ENCODE measurements at regions not wholly inside any gene's neighbourhood (a gene's known extent, or its start where the extent isn't known, plus 50 kb on each side); places are given as distances from the start of the nearest gene placed in this dataset.

DNA sequence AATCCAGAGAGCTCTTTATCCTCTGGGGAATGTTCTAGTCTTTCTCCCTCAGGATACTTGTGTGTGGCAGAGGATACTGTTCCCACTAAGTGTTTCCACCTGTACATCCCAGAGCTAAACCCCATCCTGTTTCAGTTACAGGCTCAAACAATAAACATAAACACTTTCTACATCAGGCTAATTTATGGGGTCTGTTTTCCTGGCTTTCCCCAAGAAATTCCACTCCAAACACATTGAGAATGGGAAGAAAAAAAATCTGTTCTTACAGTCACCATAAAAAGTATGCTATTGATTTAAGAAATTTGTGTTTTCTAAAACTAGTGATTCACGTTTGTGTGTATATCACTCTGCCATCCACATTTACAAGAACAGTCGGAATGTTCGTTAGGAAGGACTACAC, 293.9 kb upstream of the FOXQ1 start:
- TF ChIP-seq POLR2AphosphoS5 (IDR thresholded peaks at IDR 0.05; ENCODE audit: low read depth, low read length) (no peak), POLR2A (IDR thresholded peaks at IDR 0.05; ENCODE audit: low read depth, low read length) (no peak), TAF1 (IDR thresholded peaks at IDR 0.05; ENCODE audit: low read depth, low read length) (no peak), SPI1 (IDR thresholded peaks at IDR 0.05; ENCODE audit: low read depth, low read length) (no peak), POU2F2 (IDR thresholded peaks at IDR 0.05; ENCODE audit: low read depth, low read length) (no peak), PAX5 (IDR thresholded peaks at IDR 0.05; ENCODE audit: insufficient read depth, low read length, severe bottlenecking) (no peak)
